Stomach (tissue), 8 donors: ENCODE measurements at regions not wholly inside any gene's neighbourhood (a gene's known extent, or its start where the extent isn't known, plus 50 kb on each side); places are given as distances from the start of the nearest gene placed in this dataset.

ENCODE experiments used
- DNase-seq, 2 donors: peaks; one replicate each; pipeline versions ENCODE4 v3.0.0 to v3.0.0-alpha.2; 2013 to 2019
- H3K27ac ChIP-seq, 5 donors: fragments of 200-600 bp in 4 of 5; sonication (generic) in 4 of 5; one replicate each; pipeline ENCODE4 v1.5.1; 2013 to 2019; ENCODE audit warnings: mild to moderate bottlenecking in 1 of 5, moderate library complexity in 1 of 5
- H3K27me3 ChIP-seq, 3 donors: fragments of 200-600 bp; sonication (generic); one replicate each; pipeline ENCODE4 v1.5.1; 2017 to 2019; ENCODE audit warnings: mixed run types in 1 of 3
- H3K36me3 ChIP-seq, 4 donors: fragments of 200-600 bp; sonication (generic); 1 replicate in 3 of 4; 2 replicates in 1 of 4; pipeline ENCODE4 v1.5.1; 2016 to 2019
- H3K4me1 ChIP-seq, 4 donors: fragments of 200-600 bp; sonication (generic); one replicate each; pipeline ENCODE4 v1.5.1; 2016 to 2019
- H3K4me3 ChIP-seq, 4 donors: fragments of 200-600 bp; sonication (generic) in 3 of 4; one replicate each; pipeline ENCODE4 v1.5.1; 2016 to 2019; ENCODE audit warnings: mild to moderate bottlenecking in 1 of 4
- H3K9me3 ChIP-seq, 4 donors: fragments of 200-600 bp; sonication (generic); one replicate each; pipeline ENCODE4 v1.5.1; 2016 to 2019
- EP300 ChIP-seq: sonication (generic); formaldehyde crosslinking; IDR thresholded peaks from one replicate; pipeline ENCODE4 v1.6.1; 2017; ENCODE audit warnings: antibody characterized with exemption
- POLR2A ChIP-seq, 4 donors: fragments of 450-650 bp; IDR thresholded peaks; one replicate each; pipeline ENCODE4 v1.6.1; 2016; ENCODE audit warnings: antibody characterized with exemption in 4 of 4, control low read depth in 2 of 4, mild to moderate bottlenecking in 1 of 4, moderate library complexity in 1 of 4
- POLR2AphosphoS5 ChIP-seq, 3 donors: sonication (generic); formaldehyde crosslinking; IDR thresholded peaks; one replicate each; pipeline ENCODE4 v1.6.1; 2016; ENCODE audit warnings: antibody characterized with exemption in 3 of 3
- WGBS, 5 donors: extraction: QIAGEN DNeasy Blood & Tissue Kit in 3 of 5; methylation state at CpG; one replicate each; pipeline versions ENCODE4 v1.1.5 to v1.1.7; 2013 to 2018; 5-methylcytosine and 5-hydroxymethylcytosine counted together
- intact Hi-C: fragments of 100-400 bp; cut with DNase I; formaldehyde crosslinking; loops from one replicate; pipeline ENCODE4 v1.15.1; 2023; ENCODE audit warnings: low total_unique reads
- TF ChIP-seq, protein P1 (sequence below), 7 experiments: fragments of 450-650 bp in 4 of 7; fragments of 200-600 bp in 3 of 7; sonication (generic) in 3 of 7; IDR thresholded peaks; one replicate each; pipeline ENCODE4 v1.5.1; 2016 to 2019; ENCODE audit warnings: antibody characterized with exemption in 7 of 7, control low read depth in 2 of 7, mild to moderate bottlenecking in 1 of 7
- donor health status: healthy with polysubstance abuse.
- donor health status: Bipolar disorder and iron deficiency.
- donor health status: healthy.

DNA sequence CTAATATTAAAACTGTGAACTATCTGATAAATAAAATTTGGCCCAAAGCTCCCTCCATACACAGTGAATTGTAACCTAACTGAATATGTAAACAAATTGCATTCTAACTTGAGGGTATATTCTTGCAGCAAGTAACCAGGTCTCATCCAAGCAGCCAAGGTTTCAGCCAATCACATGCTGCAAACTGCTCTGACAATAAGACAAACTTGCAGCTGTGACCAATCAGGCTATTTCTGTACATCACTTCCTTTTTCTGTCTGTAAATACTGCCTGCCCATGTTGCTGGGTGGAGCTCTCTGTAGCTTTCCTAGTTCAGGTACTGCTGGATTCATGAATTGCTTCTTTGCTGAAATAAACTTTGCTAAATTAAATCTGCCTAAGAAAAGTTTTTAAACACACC, 499.0 kb downstream of the GALC start:
- TF ChIP-seq POLR2A (IDR thresholded peaks at IDR 0.05) (no peak), EP300 (no peak), POLR2AphosphoS5 (IDR thresholded peaks at IDR 0.05) (no peak)
- TF ChIP-seq, protein P1, sequence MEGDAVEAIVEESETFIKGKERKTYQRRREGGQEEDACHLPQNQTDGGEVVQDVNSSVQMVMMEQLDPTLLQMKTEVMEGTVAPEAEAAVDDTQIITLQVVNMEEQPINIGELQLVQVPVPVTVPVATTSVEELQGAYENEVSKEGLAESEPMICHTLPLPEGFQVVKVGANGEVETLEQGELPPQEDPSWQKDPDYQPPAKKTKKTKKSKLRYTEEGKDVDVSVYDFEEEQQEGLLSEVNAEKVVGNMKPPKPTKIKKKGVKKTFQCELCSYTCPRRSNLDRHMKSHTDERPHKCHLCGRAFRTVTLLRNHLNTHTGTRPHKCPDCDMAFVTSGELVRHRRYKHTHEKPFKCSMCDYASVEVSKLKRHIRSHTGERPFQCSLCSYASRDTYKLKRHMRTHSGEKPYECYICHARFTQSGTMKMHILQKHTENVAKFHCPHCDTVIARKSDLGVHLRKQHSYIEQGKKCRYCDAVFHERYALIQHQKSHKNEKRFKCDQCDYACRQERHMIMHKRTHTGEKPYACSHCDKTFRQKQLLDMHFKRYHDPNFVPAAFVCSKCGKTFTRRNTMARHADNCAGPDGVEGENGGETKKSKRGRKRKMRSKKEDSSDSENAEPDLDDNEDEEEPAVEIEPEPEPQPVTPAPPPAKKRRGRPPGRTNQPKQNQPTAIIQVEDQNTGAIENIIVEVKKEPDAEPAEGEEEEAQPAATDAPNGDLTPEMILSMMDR (IDR thresholded peaks at IDR 0.05) = no peak
- intact Hi-C loops = no loop called here
- no peak for DNase-seq
- Histone ChIP-seq H3K36me3 (no peaks in the 10 kb centered on the region), H3K4me3 (no peak overlapping the region), H3K27ac (no peak overlapping the region), H3K27me3 (no peaks in the 10 kb centered on the region), H3K9me3 (no peaks in the 10 kb centered on the region), H3K4me1 (no peaks in the 10 kb centered on the region)

DNA sequence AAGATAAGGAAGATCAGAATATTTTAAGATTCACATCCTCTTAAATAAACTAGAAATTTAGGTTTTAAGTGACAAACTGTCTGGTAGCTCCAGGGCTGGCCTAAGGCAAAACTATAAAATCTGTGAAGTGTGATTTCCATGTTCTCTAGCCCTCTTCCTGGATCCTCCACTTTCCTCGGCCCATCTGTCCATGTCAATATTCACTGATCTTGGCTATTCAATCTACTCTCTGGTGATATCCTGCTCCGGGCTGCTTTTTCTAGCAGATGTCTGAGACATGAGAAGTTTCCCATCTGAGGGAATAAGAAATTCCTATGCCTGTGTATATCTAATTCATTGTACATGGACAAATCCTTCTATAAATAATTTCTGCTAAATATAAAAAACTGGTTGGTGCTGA, 500.4 kb downstream of the GALC start:
- H3K4me1 ChIP-seq = no peaks in the 10 kb centered on the region
- WGBS, 5 donors = 79 to 88% (median 82%) methylated on average over 2 of the region's 2 CpGs
- H3K27ac ChIP-seq = no peak overlapping the region
- no peak overlapping the region for H3K4me3 ChIP-seq
- no peak for TF ChIP-seq EP300
- TF ChIP-seq POLR2AphosphoS5 (IDR thresholded peaks at IDR 0.05) = no peak
- TF ChIP-seq POLR2A (IDR thresholded peaks at IDR 0.05) = no peak
- TF ChIP-seq, protein P1 (IDR thresholded peaks at IDR 0.05) = no peak
- DNase-seq = no peak
- H3K9me3 ChIP-seq = no peaks in the 10 kb centered on the region
- no peaks in the 10 kb centered on the region for H3K36me3 ChIP-seq
- no peaks in the 10 kb centered on the region for H3K27me3 ChIP-seq
- intact Hi-C loops = no loop called here

DNA sequence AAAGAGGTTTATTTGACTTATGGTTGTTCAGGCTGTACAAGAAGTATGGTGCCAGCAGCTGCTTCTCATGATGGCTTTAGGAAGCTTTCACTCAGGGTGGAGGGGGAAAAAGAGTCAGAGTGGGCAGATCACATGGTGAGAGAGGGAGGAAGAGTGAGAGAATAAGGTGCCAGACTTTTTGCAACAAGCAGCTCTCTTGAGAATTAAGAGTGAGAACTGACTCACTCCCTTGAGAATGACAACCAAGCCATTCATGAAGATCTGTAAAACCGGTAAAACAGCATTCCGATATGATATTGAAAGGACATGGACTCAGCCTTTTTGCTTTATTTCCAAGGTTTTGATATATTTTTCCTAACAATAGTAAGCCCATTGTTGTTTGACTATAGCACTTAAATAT, 501.2 kb downstream of the GALC start:
- Histone ChIP-seq H3K4me1 (no peaks in the 10 kb centered on the region), H3K27ac (no peak overlapping the region), H3K36me3 (no peaks in the 10 kb centered on the region), H3K9me3 (no peaks in the 10 kb centered on the region), H3K27me3 (no peaks in the 10 kb centered on the region), H3K4me3 (no peak overlapping the region)
- no peak for DNase-seq
- 69 to 93% (median 74%) methylated on average over 2 of the region's 2 CpGs for WGBS, 5 donors
- intact Hi-C loops = no loop called here
- TF ChIP-seq POLR2AphosphoS5 (IDR thresholded peaks at IDR 0.05) (no peak), POLR2A (IDR thresholded peaks at IDR 0.05) (no peak), EP300 (no peak)
- TF ChIP-seq, protein P1 (IDR thresholded peaks at IDR 0.05) = no peak

DNA sequence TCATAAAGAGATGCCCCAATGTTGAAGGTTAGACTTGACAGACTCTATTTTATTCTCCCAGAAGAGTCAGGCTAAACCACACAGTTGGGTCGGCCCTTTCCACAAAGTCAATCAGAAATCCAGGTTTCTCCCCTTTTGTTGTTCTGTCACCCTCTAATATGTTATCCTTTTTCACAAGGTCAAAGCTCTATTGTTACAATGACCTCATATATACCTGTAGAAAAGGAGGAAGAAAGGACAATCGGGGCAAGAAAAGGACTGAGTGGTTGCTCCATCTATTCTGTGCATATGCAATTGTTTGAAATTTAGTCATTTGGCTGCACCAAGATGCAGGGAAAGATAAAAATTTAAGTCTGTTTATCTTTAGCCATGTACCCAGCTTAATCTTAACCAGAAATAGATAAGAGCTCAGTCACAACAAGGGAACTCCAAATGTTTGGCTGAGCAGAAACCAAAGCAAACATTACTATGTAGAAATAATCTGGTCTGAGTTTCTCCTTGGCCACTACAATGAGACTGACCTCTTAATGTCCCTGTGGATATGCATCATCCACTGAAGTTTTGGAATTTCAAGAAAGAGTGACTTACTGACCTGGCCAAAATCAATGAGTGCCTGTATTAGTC, 503.7 kb downstream of the GALC start:
- intact Hi-C loops = no loop called here
- 19 to 59% (median 42%) methylated on average over 2 of the region's 2 CpGs for WGBS, 5 donors
- no peak overlapping the region for H3K27ac ChIP-seq
- no peak overlapping the region for H3K4me3 ChIP-seq
- H3K36me3 ChIP-seq = no peaks in the 10 kb centered on the region
- DNase-seq = no peak
- TF ChIP-seq, protein P1 (IDR thresholded peaks at IDR 0.05) = no peak
- TF ChIP-seq POLR2AphosphoS5 (IDR thresholded peaks at IDR 0.05) = peak in 2 of 3 donors; percentile 31 to 38
- no peaks in the 10 kb centered on the region for H3K27me3 ChIP-seq
- no peaks in the 10 kb centered on the region for H3K9me3 ChIP-seq
- no peaks in the 10 kb centered on the region for H3K4me1 ChIP-seq
